ENCODE measurements at regions not wholly inside any gene's neighbourhood (a gene's known extent, or its start where the extent isn't known, plus 50 kb on each side); places are given as distances from the start of the nearest gene placed in this dataset.

DNA sequence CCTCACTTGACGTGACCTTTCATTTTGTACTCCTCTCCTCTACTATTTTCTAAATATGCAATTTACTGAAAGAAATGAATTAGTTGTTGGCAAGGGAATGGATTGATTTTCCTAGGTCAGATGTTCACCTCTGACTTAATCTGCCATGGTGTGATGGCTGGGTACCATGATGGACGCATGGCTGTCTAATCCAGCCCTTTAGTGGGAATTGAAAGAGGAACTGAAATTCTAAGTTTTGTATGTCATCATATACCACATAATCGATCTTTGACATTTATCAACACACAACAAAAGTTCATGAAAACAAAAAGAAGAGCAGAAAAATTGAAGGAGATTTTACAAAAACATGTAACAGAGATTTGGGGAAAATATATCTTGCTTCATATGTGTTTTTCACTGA, 331.3 kb upstream of the SNX7 start:
- no peak for DNase-seq (ENCODE audit: low spot score)

DNA sequence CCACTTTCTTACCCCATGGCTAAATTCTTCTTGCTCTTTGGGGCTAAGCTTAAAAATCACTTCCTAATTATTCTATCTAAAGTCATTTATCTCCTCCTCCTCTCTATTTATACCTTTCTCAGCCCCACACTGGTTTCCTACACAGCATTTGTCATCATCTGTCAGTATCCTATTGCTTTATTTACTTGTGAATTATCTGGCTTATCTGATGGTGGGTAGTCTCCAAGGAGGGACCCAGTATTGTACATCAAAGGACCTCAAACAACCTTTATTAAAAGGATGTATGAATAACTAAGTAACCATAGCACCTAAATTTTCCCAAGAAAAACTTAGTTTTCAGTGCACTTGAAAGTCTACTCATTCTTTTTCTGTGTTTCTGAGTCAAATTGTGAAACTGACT, 332.7 kb upstream of the SNX7 start:
- DNase-seq (ENCODE audit: low spot score) = no peak

DNA sequence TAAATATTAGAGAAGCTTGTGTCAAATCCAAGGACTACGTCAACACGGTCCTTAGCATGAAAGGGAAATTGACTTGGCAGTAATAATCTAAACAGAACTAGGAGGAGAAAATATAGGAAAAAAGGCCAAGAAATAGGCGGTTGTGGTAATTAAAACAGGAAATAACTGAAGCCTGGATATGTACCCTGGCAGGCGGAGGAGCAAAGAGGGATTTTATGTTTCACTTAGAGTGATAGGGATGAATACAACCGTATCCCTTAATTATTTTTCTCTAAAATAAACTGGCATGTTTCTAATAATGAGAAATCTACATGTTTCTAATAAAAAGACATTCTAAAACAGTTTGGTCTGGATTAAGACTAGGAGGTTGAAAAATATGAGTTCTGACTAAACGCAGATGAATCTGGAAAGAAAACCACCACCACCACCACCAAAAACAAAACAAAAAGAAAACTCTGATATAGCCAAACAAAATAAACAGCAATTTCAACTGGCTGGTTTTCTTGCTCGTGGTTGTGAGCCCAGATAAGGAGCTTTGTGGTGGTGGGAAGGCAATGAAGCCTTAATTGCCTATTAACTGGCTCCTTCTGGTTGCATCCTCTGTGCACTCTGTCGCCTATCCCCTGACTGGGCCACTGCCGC, 334.2 kb upstream of the SNX7 start:
- no peak for DNase-seq (ENCODE audit: low spot score)

DNA sequence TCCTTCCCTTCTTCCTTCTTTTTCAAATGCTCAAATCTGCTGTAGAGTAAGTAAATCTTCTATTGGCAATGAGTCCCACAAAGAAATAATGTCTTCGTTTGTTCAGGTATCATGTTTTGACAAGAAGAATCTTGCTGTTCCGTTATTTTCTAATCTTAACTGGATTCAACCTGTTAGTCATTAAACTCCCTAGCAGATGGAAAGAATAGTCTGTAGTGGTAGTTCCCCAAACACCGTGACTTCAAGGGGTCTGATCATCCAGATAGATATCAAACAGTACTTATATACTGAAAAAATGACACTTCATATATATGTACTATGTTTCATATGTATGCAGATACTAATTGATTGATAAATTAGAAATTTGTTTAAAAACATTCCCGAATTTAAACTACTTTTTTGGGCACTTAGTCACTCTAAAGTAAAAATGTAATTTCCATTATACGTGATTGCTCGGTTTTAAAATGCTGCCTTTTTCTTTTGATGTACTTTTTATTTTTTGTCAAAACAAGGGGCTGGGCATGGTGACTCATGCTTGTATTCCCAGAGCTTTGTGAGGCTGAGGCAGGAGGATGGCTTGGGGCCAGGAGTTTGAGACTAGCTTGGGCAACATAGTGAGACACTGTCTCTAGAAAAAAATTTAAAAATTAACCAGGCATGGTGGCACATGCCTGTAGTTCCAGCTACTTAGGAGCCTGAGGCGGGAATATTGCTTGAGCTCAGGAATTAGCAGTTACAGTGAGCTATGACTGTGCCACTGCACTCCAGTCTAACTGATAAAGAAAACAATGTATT, 335.7 kb upstream of the SNX7 start:
- DNase-seq (ENCODE audit: low spot score) = peak; percentile 69

DNA sequence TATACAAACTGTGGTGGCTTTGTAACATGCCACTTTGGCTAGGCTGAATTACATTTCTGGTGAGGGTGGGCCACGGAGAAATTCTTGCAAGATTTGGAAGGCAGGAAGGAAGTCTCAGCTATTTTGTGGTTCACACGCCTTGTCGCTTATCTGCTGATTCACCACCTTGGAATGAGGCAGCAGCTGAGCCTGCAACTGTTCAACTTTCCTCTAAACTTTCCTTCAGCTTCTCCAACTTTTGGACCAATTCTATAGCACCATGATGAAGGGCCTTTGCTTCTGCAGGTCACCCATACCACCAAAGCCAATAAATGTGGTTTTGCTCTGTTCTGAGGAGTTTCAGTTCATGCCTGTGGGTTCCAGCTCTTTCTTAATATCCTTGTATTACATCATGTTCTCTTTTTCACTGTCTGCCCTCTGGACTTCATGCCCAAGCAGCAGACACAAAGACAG, 337.6 kb upstream of the SNX7 start:
- DNase-seq (ENCODE audit: low spot score) = peak; percentile 68

DNA sequence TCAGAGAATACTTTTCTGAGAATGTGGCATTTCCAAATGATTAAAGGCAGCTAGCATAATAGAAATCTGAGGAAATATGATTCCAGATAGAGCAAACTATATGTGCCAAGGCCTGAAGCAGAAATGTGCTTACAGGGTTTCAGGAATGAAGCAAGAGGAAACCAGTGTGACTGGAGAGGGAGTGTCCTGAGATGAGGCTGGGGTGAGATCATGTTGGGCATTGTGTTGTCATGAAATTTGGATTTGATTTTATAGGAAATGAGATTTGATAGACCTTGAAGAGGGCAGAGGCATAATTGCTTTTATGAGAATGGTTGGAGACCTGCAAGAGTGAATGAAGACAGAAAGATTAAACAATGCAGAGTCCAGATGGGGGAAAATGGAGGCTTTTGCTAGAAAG, 338.1 kb upstream of the SNX7 start:
- peak; percentile 9 for DNase-seq (ENCODE audit: low spot score)

DNA sequence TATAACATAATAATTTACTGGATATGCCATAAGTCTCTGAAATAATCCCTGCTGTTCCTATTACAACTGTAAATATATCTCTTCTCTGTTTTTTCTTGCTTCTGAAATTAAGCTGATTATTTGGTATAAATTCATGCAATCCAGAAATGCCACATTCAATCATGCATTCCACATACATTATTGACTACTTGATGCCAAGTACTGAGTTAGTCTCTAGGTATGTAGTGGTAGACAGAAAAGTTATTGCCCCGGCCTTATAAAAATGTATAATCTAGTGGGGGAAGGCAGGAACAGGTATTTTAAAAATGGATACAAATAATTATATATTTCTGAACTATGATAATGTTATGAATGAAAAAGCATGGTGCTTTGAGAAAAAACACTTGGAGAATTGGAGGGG, 338.6 kb upstream of the SNX7 start:
- DNase-seq (ENCODE audit: low spot score) = no peak

DNA sequence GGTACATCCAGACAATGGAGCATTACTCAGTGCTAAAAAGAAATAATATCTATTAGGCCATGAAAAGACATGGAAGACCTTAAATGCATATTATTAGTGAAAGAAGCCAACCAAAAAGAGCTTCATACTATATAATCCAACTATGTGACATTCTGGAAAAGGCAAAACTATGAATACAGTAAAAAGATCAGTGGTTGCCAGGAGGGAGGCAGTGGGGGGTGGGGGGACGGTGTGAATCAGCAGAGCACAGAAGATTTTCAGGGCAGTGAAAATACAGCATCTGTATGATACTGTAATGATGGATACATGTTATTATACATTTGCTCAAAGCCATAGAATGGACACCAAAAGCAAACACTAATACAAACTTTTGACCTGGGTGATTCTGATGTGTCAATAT, 339.4 kb upstream of the SNX7 start:
- no peak for DNase-seq (ENCODE audit: low spot score)

DNA sequence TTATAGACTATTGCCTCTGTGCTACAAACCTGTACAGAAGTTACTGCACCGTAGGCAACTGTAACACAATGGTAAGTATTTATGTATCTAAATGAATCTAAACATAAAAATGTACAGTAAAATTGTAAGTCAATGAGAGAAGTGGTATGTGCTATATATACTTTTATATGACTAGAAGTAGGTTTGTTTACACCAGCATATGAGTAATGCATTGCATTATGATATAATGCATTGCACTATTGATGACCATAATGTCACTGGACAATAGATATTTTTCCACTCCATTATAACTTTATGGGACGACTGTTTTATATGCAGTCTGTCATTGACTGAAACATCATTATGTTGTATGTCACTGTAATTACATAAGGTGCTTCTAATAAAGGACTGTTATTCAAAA, 340.3 kb upstream of the SNX7 start:
- DNase-seq (ENCODE audit: low spot score) = no peak

DNA sequence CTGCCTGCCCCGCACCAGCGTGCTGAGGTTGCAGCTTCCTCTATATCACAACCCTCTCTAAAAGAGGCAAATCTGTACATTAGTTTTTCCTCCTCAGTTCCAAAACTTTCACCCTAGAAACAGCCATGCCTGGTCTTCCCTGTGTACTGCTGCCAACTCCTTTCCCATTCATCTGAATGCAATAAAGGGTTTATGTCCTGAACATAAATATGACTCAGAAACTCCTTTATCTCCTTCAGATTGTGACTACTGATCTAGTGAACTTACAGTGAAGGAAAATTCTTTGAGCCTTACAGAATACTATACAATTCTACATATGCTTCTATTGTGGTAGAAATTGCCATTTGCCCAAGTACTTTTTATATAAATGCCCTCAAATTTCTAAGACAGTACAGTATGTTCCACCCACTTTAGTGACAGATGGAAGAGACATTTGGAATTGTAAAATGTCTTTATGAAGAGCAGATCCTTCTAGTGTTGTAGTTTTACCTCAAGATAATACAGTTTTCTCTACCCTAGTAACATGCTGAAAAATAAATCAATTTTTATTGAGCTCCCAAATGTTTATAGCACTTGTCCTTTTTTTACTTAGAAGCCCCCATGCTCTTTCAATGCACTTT, 345.1 kb upstream of the SNX7 start:
- peak; percentile 86 for DNase-seq (ENCODE audit: low spot score)

DNA sequence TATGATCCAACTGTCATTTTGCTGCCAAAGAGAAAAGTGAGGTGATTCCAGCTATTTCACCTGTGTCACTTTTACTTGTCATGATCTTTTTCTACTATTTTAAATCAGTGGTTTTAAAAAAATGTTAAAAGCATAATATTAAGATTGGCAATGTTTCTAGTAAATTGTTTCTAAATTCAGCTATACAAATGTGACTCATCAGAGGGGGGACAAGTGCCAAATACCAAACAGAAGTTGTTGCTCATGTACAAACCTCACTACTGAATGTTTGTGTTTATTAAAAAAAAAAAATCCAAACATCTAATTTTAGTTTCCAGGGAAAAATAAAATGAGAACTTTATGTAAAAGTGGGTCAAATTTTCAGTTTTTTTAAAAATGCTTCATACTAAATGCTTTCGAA, 346.2 kb upstream of the SNX7 start:
- peak; percentile 15 for DNase-seq (ENCODE audit: low spot score)

DNA sequence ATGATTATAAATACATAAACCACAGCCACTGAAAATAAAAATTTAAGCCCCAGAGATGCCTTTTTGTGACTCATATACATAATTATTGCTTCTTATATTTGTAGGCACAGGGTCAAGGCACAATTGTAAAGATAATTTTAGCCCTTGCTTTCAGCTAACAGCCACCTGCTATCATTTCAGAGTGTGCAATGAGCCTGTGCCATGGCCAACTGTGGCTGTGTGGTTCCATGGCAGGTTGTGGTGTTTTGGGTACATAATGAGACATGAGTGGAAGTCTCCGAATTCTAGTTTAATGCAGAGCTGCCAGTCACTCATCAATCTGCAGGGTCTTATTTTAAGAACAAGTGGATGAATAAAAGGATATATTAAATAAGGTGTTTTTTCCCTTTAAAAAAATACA, 346.9 kb upstream of the SNX7 start:
- DNase-seq (ENCODE audit: low spot score) = no peak

DNA sequence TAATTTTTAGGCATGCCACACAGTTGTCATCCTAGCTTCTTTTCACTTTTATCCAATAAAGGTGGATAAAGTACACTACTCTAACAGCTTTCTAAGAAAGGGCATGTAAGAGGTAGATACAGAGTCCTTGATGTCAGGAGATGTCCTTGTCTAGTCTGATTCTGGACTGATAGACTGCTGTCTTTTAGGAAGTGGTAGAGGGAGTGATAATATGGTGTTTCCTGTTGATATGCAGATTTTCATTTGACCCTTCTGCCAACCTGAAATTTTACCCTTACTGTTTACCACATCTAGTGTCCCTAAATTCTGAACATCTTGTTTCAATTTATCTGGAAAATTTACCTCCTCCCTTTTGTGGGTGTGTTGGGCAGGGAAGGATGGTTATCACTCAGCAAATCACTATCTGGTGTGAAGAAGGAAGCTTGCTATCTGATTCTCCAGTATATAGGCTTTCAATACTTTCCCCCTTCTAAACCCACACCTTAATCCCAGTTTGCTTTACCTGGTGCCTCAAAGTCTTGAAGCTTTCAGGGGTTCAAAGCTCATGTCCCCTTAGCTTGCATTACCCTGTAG, 354.9 kb upstream of the SNX7 start:
- no peak for DNase-seq (ENCODE audit: low spot score)

DNA sequence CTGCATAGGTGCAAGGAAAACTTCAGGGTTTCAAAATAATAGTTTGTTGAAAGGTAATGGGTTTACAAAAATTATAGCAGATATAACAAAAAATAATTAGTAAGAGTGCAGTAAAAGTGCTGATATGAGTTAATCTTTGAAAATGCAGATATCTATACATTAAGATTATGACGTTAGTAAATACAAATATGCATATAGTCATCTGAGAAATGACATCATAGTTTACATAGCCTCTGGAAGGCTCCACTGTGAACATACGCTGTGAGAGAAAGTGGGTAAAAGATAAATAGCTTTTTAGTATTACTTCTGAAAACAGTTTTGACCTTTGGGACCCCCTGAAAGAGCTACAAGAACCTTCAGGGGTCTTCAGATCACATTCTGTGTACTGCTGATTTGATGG, 356.2 kb upstream of the SNX7 start:
- DNase-seq (ENCODE audit: low spot score) = no peak

DNA sequence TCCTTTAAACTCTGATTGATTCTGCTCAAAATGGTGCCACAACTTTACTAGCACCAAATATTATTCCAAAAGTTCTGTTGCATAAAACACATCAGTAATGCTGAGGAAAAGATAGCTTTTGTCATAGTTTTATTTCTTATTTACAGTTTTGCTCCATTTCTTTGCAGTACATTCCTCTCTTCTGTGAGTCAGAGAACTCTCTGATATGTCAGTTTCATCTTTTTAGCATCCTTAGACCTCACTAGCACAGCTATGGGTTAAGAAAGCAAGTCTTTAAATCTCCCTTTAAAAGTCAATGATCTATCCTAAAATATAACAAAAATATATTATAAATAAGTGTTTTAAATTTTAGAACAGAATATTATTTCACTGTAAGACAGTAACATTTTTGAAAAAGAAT, 356.6 kb upstream of the SNX7 start:
- DNase-seq (ENCODE audit: low spot score) = no peak

DNA sequence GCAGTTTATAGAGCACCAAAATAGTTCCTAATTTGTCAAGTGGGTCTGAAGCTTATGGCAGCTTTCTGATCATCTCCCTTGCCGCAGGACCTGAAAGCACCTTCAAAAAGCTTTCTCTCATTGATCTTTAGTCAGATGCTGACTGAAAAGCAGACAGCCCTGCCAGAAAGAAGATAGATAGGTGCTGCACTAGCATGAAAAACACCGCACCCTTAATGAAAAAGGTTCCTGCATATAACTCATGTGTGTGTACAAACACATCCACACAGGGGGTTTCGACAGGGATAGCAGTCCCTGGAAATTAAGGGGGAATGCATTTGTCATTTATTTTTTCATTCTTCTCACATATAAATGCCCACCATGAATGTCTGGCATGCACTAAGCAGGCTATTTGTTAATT, 361.7 kb upstream of the SNX7 start:
- no peak for DNase-seq (ENCODE audit: low spot score)

DNA sequence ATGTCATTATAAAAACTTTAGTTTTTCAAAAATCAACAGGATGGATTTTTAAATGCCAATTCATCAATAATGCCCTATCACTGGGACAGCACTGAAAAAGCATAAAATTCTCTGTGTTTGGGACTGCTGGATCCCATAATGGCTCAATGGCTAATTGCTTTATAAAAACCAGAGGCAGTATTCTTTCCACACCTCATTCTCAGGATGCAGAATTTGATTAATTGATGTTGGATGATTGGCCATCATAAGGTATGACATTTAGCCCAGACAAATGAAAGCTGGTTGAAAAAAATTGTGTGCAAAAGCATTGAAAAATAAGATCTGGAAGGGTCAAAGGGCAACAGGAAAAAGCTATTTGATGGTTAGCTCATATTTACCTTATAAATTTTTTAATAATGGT, 362.2 kb upstream of the SNX7 start:
- DNase-seq (ENCODE audit: low spot score) = no peak

DNA sequence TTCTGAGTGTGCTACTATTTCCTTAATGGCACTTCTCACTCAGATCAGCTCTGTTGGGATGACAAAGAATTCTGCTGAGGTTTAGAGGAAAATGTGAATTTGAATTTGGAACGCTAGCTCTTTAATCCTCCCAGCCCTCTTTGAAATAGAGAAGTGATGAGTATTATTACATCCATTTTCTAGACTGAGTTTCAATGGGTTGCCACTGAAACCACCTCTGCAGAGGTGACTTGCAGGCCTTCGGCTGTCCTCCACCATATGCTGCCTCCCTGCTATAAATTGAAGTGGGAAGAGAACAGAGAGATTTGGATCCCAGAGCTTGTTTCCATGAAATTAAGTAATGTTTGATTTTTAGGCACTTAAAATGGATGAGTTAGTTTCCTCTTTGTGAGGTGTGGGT, 363.2 kb upstream of the SNX7 start:
- no peak for DNase-seq (ENCODE audit: low spot score)

DNA sequence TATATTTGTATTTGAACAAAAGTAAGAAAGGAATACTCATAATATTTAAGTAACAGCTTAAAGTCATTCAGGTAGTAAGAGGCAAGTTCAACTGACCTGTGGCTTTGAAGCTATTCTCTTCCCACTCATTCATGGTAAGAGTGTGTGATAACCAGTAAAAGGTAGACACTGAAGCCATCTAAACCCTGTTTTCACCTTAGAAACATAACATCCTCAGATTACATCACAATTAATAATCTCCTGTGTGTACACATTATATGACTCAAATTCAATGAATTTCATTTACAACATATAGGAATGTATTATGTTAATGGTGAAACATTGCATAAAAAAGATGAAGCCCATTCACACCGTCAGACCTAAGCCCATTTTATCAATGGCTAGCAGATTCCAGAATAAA, 364.8 kb upstream of the SNX7 start:
- DNase-seq (ENCODE audit: low spot score) = no peak

DNA sequence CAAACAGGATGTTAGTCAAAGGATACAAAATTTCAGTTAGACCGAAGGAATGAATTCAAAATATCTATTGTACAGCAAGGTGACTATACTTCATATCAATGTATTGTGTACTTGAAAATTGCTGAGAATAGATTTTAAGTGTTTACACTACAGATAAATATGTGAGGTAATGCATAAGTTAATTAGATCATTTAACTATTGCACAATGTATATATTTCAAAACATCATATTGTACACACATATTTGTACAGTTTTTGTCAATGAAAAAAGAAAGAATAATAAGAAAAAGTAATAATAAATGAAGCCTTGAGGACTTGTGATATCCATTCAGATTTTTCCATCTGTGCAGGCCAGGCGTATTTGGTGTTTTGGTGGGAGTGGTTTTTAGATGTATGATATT, 367.4 kb upstream of the SNX7 start:
- DNase-seq (ENCODE audit: low spot score) = no peak

DNA sequence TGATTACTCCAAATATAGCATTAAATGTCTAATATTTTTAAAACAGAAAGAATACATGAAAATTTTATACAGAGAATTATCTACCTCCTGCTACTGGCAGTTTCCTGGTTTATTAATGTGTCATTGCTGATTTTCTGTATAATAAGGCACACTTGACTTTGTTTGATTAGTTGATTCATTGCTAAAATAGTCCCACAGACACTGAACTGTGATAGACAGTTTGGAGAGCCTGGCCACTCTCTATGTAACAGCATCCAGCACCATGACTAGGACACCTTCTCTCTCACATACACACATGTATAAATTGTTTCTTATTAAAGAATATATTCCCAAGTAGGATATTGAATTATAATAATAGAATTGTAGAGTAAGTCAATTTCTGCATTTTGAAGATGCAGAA, 368.5 kb upstream of the SNX7 start:
- no peak for DNase-seq (ENCODE audit: low spot score)

DNA sequence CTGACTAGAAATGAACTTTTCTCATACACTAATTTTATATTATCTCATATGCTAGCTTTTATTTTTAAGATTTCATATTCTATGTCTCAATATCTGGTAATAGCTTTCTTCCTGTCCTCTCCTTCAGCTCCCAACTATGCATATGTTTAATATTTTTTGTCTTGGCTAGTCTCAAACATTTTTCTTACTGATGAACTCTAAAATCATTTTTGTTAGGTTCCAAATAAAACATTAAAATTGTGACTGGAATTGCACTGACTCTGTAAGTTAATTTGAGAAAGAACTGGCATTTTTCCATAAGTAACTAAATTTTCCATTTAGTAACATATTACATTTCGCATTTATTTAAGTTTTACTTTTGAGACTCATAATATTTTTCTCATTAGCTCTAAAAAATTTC, 368.5 kb upstream of the DPYD start:
- no peak for DNase-seq (ENCODE audit: low spot score)

DNA sequence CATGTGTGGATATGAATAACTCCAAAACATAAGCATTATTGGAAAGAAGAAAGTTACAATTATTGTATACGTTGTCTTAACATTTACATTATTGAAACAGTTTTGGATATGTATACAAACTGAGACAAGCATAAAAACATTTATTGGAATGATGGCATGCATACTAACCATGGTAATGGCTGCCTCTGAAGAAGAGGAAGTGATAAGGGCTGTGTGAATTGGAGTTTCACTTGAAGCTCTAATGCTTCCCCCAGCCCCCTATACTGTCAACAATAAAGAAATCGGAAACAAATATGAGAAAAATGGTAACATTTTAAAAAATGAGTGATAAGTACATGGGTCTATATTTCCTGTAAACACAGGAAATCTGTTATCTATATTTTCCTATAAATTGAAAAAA, 367.7 kb upstream of the DPYD start:
- no peak for DNase-seq (ENCODE audit: low spot score)

All from umbilical cord (tissue), 1 donor.